ENCODE measurements at regions not wholly inside any gene's neighbourhood (a gene's known extent, or its start where the extent isn't known, plus 50 kb on each side); places are given as distances from the start of the nearest gene placed in this dataset.
A peak's percentile ranks its signal among the peaks of the same experiment; 100 is the strongest.
"Not testable (repeated sequence)": the region's sequence is repeated elsewhere in the genome, so short reads cannot be mapped to it uniquely, and the experiment has no call there.

DNA sequence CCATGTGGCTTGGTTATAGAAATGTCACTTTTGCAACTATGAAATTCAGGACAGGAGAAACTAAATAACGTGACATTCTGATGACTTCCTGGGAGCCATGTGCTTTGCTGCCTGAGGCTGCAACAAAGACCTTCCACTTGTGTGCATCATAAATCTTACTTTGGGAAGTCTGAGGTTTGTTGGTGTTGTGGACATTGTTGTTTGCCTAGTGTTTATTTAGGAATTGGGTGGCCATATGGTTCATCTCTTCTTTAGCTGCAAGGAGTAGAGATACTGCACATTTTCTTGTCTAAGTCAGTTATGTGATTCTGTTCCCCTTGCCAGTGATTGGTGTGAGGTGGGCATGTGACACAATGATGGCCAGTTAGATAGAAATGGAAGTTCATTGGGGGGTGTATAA lies 167.3 kb upstream of the SSTR1 start:
- no peaks in the 10 kb centered on the region for H3K4me1 Mint-ChIP-seq
- H3K4me3 Mint-ChIP-seq, result no peak overlapping the region
- ATAC-seq (ENCODE audit: low read depth) (no peak), DNase-seq (no peak)
- H3K27me3 Mint-ChIP-seq, result no peaks in the 10 kb centered on the region
- POLR2A ChIA-PET, result no interaction called here
- no peaks in the 10 kb centered on the region for H3K9me3 Mint-ChIP-seq
- H3K27ac Mint-ChIP-seq, result no peak overlapping the region
- no peaks in the 10 kb centered on the region for H3K36me3 Mint-ChIP-seq

DNA sequence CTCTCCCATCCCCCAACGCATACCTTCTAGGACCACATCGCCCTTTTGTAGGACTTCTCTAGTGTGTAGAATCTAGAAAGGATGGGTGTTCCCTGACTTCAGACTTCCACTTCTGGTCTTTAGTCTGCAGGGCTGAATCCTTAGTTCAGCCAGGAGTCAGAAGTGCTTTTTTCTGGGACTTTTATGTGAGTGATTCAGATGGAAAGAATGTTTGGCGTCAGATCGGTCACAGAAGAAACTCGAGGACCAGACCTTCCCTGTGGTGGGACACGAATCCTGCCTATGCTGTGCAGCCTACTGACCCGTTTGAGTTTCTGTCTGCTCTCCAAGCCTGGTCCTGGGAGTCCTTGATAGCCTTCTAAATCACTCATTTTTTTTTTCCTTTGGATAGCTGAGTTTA lies 165.4 kb upstream of the SSTR1 start:
- Mint-ChIP-seq H3K4me1 (no peaks in the 10 kb centered on the region), H3K9me3 (no peaks in the 10 kb centered on the region), H3K27me3 (no peaks in the 10 kb centered on the region), H3K27ac (no peak overlapping the region), H3K4me3 (no peak overlapping the region), H3K36me3 (no peaks in the 10 kb centered on the region)
- DNase-seq (no peak), ATAC-seq (ENCODE audit: low read depth) (no peak)
- POLR2A ChIA-PET, result no interaction called here

GRCh38 chr14:38044710-38045109 lies 163.0 kb upstream of the SSTR1 start:
- peaks cover 14% of the 10 kb centered on the region for H3K9me3 Mint-ChIP-seq
- no peak overlapping the region for H3K4me3 Mint-ChIP-seq
- DNase-seq, result no peak
- peaks cover 7% of the 10 kb centered on the region for H3K36me3 Mint-ChIP-seq
- no peaks in the 10 kb centered on the region for H3K4me1 Mint-ChIP-seq
- no peak overlapping the region for H3K27ac Mint-ChIP-seq
- ATAC-seq (ENCODE audit: low read depth), result no peak
- no peaks in the 10 kb centered on the region for H3K27me3 Mint-ChIP-seq
- POLR2A ChIA-PET, result no interaction called here

- Mint-ChIP-seq H3K27me3 (no peaks in the 10 kb centered on the region), H3K4me1 (no peaks in the 10 kb centered on the region), H3K27ac (no peak overlapping the region), H3K36me3 (peaks cover 7% of the 10 kb centered on the region), H3K9me3 (peaks cover 14% of the 10 kb centered on the region), H3K4me3 (no peak overlapping the region)
- POLR2A ChIA-PET, result no interaction called here
- DNase-seq (no peak), ATAC-seq (ENCODE audit: low read depth) (no peak)
Measured at GRCh38 chr14:38045461-38045860, 162.2 kb upstream of the SSTR1 start.

- peaks cover 7% of the 10 kb centered on the region for H3K36me3 Mint-ChIP-seq
- no peaks in the 10 kb centered on the region for H3K27me3 Mint-ChIP-seq
- H3K9me3 Mint-ChIP-seq, result peaks cover 14% of the 10 kb centered on the region
- no peaks in the 10 kb centered on the region for H3K4me1 Mint-ChIP-seq
- no peak overlapping the region for H3K4me3 Mint-ChIP-seq
- DNase-seq (no peak), ATAC-seq (ENCODE audit: low read depth) (no peak)
- POLR2A ChIA-PET, result no interaction called here
- no peak overlapping the region for H3K27ac Mint-ChIP-seq
Measured at GRCh38 chr14:38046160-38046559, 161.5 kb upstream of the SSTR1 start.

DNA sequence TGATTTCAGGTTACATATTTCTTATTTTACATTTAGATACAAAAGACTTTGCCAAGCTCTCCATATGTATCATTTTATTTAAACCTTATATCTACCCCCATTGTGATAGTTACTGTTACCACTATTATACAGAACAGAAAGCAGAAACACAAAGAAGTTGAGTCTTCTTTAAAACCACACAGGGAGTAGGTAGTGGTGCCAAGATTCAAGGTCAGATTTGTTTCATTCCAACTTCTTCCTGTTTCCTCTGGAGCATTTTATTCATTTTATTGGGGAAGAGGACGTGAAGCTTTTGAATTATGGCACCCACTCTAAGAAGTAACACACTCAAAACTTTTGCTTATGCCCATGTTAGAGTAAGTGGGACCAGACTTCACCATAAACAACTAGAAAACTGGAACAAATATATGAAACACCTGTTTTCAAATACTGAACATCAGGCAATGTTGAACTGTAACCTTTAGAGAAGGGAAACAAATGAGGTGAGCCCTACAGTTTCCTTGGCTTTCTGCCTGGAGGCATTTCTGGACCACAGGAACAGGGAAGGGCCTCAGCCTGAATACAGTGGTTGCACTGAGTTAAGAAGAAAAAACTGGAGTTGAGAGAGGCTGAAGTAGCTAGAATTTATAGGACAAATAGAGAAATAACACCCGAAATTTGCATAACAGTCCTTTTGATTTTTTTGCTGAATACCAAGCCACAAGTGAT lies 160.4 kb upstream of the SSTR1 start:
- H3K4me3 Mint-ChIP-seq, result no peak overlapping the region
- peaks cover 7% of the 10 kb centered on the region for H3K36me3 Mint-ChIP-seq
- no peak overlapping the region for H3K27ac Mint-ChIP-seq
- ATAC-seq (ENCODE audit: low read depth) (no peak), DNase-seq (no peak)
- H3K27me3 Mint-ChIP-seq, result no peaks in the 10 kb centered on the region
- H3K4me1 Mint-ChIP-seq, result no peaks in the 10 kb centered on the region
- H3K9me3 Mint-ChIP-seq, result peaks cover 18% of the 10 kb centered on the region
- POLR2A ChIA-PET, result no interaction called here

- peaks cover 11% of the 10 kb centered on the region for H3K9me3 Mint-ChIP-seq
- ATAC-seq (ENCODE audit: low read depth), result no peak
- H3K36me3 Mint-ChIP-seq, result peaks cover 6% of the 10 kb centered on the region
- H3K4me3 Mint-ChIP-seq, result no peak overlapping the region
- POLR2A ChIA-PET, result no interaction called here
- no peak overlapping the region for H3K27ac Mint-ChIP-seq
- DNase-seq, result no peak
- no peaks in the 10 kb centered on the region for H3K27me3 Mint-ChIP-seq
- H3K4me1 Mint-ChIP-seq, result peaks cover 2% of the 10 kb centered on the region
Measured at GRCh38 chr14:38053666-38054065, 154.0 kb upstream of the SSTR1 start.

DNA sequence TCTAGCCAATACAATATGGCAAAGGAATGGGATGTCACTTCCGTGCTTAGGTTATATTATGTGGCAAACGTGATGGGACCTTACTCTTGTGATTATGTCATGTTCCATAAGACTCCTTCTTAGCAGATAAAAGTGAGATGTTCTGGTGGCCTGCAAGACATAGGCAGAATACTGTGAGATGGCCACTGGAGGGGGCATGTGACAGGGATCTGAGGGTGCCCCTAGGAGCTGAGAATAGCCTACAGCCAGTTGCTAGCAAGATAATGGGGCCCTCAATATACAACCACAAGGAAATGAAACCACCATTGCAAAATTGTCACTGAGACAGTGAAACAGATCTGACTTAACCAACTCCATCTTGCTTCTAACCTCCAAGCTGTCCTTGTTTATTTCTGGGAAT lies 151.4 kb upstream of the SSTR1 start:
- peak; percentile 67 for ATAC-seq (ENCODE audit: low read depth)
- Mint-ChIP-seq H3K4me1 (peaks cover 2% of the 10 kb centered on the region), H3K4me3 (no peak overlapping the region), H3K27me3 (no peaks in the 10 kb centered on the region), H3K9me3 (peaks cover 6% of the 10 kb centered on the region), H3K36me3 (peaks cover 6% of the 10 kb centered on the region), H3K27ac (no peak overlapping the region)
- POLR2A ChIA-PET, result no interaction called here
- DNase-seq, result no peak

- POLR2A ChIA-PET, result not testable (repeated sequence)
Measured at GRCh38 chr14:38062223-38062622, 145.5 kb upstream of the SSTR1 start.

GRCh38 chr14:38063711-38064320 lies 143.9 kb upstream of the SSTR1 start:
- Mint-ChIP-seq H3K9me3 (peaks cover 13% of the 10 kb centered on the region), H3K27ac (no peak overlapping the region), H3K27me3 (no peaks in the 10 kb centered on the region), H3K4me3 (no peak overlapping the region), H3K36me3 (peaks cover 8% of the 10 kb centered on the region), H3K4me1 (peaks cover 16% of the 10 kb centered on the region)
- DNase-seq (no peak), ATAC-seq (ENCODE audit: low read depth) (no peak)
- POLR2A ChIA-PET, result no interaction called here

More at GRCh38 chr14:38062223-38062622, 145.5 kb upstream of the SSTR1 start:
- DNase-seq; H3K27me3 Mint-ChIP-seq; H3K27ac Mint-ChIP-seq; H3K4me3 Mint-ChIP-seq; ATAC-seq (ENCODE audit: low read depth); H3K36me3 Mint-ChIP-seq: not testable (repeated sequence)
- peaks cover 13% of the 10 kb centered on the region for H3K9me3 Mint-ChIP-seq
- H3K4me1 Mint-ChIP-seq, result peaks cover 16% of the 10 kb centered on the region

- Mint-ChIP-seq H3K9me3 (peaks cover 8% of the 10 kb centered on the region), H3K36me3 (peaks cover 4% of the 10 kb centered on the region), H3K4me1 (peaks cover 18% of the 10 kb centered on the region), H3K27ac (peak overlapping the region; percentile 88), H3K27me3 (no peaks in the 10 kb centered on the region), H3K4me3 (peak overlapping the region; percentile 51)
- ATAC-seq (ENCODE audit: low read depth), result peak; percentile 96
- POLR2A ChIA-PET, result interaction anchor here (1.8 kb wide), 1 partner anchor 9 kb away, joined by 8 read pairs; no protein-coding TSS in a partner anchor
- DNase-seq, result no peak
Measured at GRCh38 chr14:38065106-38065762, 142.5 kb upstream of the SSTR1 start.

DNA sequence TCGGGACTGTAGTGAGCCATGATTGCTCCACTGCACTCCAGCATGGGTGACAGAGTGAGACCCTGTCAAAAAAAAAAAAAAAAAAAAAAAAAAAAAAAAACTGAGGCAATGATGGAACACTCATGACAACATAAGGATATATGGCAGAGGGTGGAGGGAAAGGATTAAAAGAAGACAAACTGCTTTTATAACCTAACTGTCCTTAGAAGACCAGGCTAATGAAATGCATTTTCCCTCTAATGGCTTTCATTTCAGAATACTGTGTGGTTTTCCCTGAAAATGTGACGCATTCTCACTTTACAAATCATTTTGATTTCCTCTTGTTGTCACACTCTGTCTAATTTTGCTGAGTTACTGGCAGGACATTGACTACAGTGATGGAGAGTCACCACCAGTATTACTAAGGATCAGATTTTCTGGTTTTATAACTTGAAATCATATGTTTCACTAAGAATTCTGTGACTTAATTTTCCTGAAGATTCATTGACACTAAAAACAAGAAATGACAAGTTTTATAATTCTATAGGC lies 137.6 kb upstream of the SSTR1 start:
- DNase-seq (no peak), ATAC-seq (ENCODE audit: low read depth) (no peak)
- H3K4me1 Mint-ChIP-seq, result peaks cover 27% of the 10 kb centered on the region
- no peaks in the 10 kb centered on the region for H3K9me3 Mint-ChIP-seq
- no peaks in the 10 kb centered on the region for H3K27me3 Mint-ChIP-seq
- no peak overlapping the region for H3K4me3 Mint-ChIP-seq
- no peak overlapping the region for H3K27ac Mint-ChIP-seq
- peaks cover 5% of the 10 kb centered on the region for H3K36me3 Mint-ChIP-seq
- POLR2A ChIA-PET, result no interaction called here

- Mint-ChIP-seq H3K27ac (peak overlapping the region; percentile 75), H3K4me3 (peak overlapping the region; percentile 52), H3K4me1 (peaks cover 33% of the 10 kb centered on the region), H3K9me3 (no peaks in the 10 kb centered on the region), H3K36me3 (peaks cover 7% of the 10 kb centered on the region), H3K27me3 (no peaks in the 10 kb centered on the region)
- no peak for ATAC-seq (ENCODE audit: low read depth)
- no peak for DNase-seq
- POLR2A ChIA-PET, result interaction anchor here (1.0 to 1.9 kb wide), 2 partner anchors 8 to 1029 kb away, joined by 3 to 8 read pairs; partner anchors contain the start of gene SEC23A
Measured at GRCh38 chr14:38073641-38074040, 134.1 kb upstream of the SSTR1 start.
